Fibroblast of lung (primary cell): ENCODE measurements at regions not wholly inside any gene's neighbourhood (a gene's known extent, or its start where the extent isn't known, plus 50 kb on each side); places are given as distances from the start of the nearest gene placed in this dataset.

ENCODE experiments used
- DNase-seq, 2 donors: peaks; one replicate each; pipeline versions ENCODE4 v3.0.0 to v3.0.0-alpha.2; 2010; ENCODE audit warnings: low read depth in 2 of 2
- H2AFZ ChIP-seq: 2 replicates; pipeline ENCODE4 v1.5.1; 2012; ENCODE audit warnings: low read length, control low read depth, inconsistent platforms
- H3K27ac ChIP-seq: 2 replicates; pipeline ENCODE4 v1.5.1; 2011; ENCODE audit warnings: low read length, control low read depth; ENCODE audit not compliant: insufficient read depth
- H3K27me3 ChIP-seq: 2 replicates; pipeline ENCODE4 v1.5.1; 2011; ENCODE audit warnings: mild to moderate bottlenecking, low read length; ENCODE audit not compliant: control insufficient read depth, insufficient read depth
- H3K36me3 ChIP-seq: 2 replicates; pipeline ENCODE4 v1.5.1; 2011; ENCODE audit warnings: low read length; ENCODE audit not compliant: control insufficient read depth, insufficient read depth
- H3K4me1 ChIP-seq: 2 replicates; pipeline ENCODE4 v1.5.1; 2011; ENCODE audit warnings: low read length; ENCODE audit not compliant: control insufficient read depth, insufficient read depth; ENCODE audit errors: extremely low read depth
- H3K4me2 ChIP-seq: 2 replicates; pipeline ENCODE4 v1.5.1; 2011; ENCODE audit warnings: low read length, control low read depth; ENCODE audit not compliant: insufficient read depth; ENCODE audit errors: extremely low read depth
- H3K4me3 ChIP-seq, 4 experiments: fragments of 200-600 bp in 1 of 4; sonication (generic) in 1 of 4; replicated peaks in 1 of 4; 2 replicates each; pipeline ENCODE4 v1.5.1; 2011 to 2016; ENCODE audit warnings: low read length in 4 of 4, low read depth in 3 of 4, mild to moderate bottlenecking in 3 of 4, control low read depth in 2 of 4, inconsistent platforms in 1 of 4, mixed read lengths in 1 of 4; ENCODE audit not compliant: insufficient read depth in 1 of 4; ENCODE audit errors: control extremely low read depth in 1 of 4
- H3K79me2 ChIP-seq: 2 replicates; pipeline ENCODE4 v1.5.1; 2012; ENCODE audit warnings: mild to moderate bottlenecking, low read length, inconsistent platforms; ENCODE audit not compliant: control insufficient read depth, insufficient read depth
- H3K9ac ChIP-seq: 2 replicates; pipeline ENCODE4 v1.5.1; 2011; ENCODE audit warnings: mild to moderate bottlenecking, low read length, control low read depth; ENCODE audit not compliant: insufficient read depth
- H3K9me3 ChIP-seq: 2 replicates; pipeline ENCODE4 v1.5.1; 2012; ENCODE audit warnings: low read depth, low read length; ENCODE audit not compliant: control insufficient read depth, insufficient read depth
- H4K20me1 ChIP-seq: 2 replicates; pipeline ENCODE4 v1.5.1; 2011; ENCODE audit warnings: low read length; ENCODE audit not compliant: control insufficient read depth, insufficient read depth; ENCODE audit errors: extremely low read depth
- EZH2 ChIP-seq: IDR thresholded peaks from 2 replicates; pipeline ENCODE4 v1.5.1; 2012; ENCODE audit warnings: low read length, control low read depth, mild to moderate bottlenecking; ENCODE audit errors: missing control alignments
- TF ChIP-seq, protein P1 (sequence below), 2 donors: IDR thresholded peaks in 1 of 2; conservative IDR thresholded peaks in 1 of 2; 1 replicate in 1 of 2; 2 replicates in 1 of 2; pipeline ENCODE4 v1.5.1; 2011 to 2012; ENCODE audit warnings: low read length in 2 of 2, control low read depth in 1 of 2, inconsistent platforms in 1 of 2, low read depth in 1 of 2, mild to moderate bottlenecking in 1 of 2

DNA sequence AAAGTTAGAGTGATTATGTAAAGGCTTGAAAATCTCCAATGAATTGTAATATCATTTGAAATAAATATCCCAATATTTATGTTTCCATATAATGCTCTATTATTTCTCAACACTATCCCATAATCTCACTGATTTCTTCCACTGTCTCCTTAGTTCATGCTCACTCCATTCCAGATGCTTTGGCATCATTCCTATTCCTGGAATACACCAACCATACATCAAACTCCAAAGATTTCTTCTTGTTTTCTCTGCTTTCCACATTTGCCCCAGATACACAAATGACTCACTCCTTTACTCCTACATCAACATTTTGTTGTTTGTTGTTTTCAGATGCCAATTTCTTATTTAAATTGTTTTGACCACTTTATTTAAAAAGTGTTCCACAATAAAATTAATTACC, 1390.8 kb downstream of the ZPLD1 start:
- Histone ChIP-seq H3K9ac (no peak overlapping the region), H4K20me1 (no peaks in the 10 kb centered on the region), H3K4me1 (no peaks in the 10 kb centered on the region), H3K36me3 (no peaks in the 10 kb centered on the region), H3K4me3 (no peak overlapping the region), H3K9me3 (no peaks in the 10 kb centered on the region), H2AFZ (no peak overlapping the region), H3K79me2 (no peaks in the 10 kb centered on the region), H3K4me2 (no peak overlapping the region), H3K27ac (no peak overlapping the region), H3K27me3 (no peaks in the 10 kb centered on the region)
- no peak for DNase-seq
- TF ChIP-seq EZH2, result no peak
- TF ChIP-seq, protein P1, sequence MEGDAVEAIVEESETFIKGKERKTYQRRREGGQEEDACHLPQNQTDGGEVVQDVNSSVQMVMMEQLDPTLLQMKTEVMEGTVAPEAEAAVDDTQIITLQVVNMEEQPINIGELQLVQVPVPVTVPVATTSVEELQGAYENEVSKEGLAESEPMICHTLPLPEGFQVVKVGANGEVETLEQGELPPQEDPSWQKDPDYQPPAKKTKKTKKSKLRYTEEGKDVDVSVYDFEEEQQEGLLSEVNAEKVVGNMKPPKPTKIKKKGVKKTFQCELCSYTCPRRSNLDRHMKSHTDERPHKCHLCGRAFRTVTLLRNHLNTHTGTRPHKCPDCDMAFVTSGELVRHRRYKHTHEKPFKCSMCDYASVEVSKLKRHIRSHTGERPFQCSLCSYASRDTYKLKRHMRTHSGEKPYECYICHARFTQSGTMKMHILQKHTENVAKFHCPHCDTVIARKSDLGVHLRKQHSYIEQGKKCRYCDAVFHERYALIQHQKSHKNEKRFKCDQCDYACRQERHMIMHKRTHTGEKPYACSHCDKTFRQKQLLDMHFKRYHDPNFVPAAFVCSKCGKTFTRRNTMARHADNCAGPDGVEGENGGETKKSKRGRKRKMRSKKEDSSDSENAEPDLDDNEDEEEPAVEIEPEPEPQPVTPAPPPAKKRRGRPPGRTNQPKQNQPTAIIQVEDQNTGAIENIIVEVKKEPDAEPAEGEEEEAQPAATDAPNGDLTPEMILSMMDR (conservative IDR thresholded peaks at IDR 0.05 in 1 of 2, IDR thresholded peaks at IDR 0.05 in 1 of 2; ENCODE audit: low read depth in 1 of 2, low read length in 2 of 2), result no peak

DNA sequence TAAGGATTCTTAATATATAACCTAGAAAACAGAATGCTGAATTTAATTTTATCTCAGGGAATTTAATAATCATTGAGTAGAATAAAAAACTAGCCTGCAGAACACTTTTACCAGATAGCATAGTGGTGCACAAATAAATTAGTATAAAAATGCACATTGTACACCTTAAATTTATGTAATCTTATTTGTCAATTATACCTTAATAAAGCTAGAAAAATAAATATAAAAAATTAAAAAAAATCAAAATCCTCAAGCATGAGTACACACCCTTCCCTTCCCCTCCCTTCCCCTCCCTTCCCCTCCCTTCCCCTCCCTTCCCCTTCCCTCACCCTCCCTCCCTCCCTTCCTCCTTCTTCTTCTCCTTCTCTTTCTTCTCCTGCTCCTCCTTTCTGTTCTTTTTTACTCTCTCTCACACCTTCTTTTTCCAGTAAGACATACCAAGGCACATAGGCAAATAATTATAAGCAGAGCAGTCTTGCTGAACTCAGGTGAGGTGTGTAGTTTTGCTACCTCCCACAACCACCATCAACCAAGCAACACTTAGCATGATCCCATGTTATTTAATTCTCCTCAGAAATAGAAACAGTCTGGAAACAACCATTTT, 1395.0 kb downstream of the ZPLD1 start:
- Histone ChIP-seq H2AFZ (no peak overlapping the region), H3K9ac (no peak overlapping the region), H3K27me3 (no peaks in the 10 kb centered on the region), H3K36me3 (no peaks in the 10 kb centered on the region), H4K20me1 (no peaks in the 10 kb centered on the region), H3K4me2 (no peak overlapping the region), H3K79me2 (no peaks in the 10 kb centered on the region), H3K4me1 (no peaks in the 10 kb centered on the region), H3K9me3 (no peaks in the 10 kb centered on the region), H3K27ac (no peak overlapping the region), H3K4me3 (no peak overlapping the region)
- TF ChIP-seq, protein P1 (conservative IDR thresholded peaks at IDR 0.05 in 1 of 2, IDR thresholded peaks at IDR 0.05 in 1 of 2; ENCODE audit: low read depth in 1 of 2, low read length in 2 of 2), result no peak
- no peak for TF ChIP-seq EZH2
- no peak for DNase-seq

DNA sequence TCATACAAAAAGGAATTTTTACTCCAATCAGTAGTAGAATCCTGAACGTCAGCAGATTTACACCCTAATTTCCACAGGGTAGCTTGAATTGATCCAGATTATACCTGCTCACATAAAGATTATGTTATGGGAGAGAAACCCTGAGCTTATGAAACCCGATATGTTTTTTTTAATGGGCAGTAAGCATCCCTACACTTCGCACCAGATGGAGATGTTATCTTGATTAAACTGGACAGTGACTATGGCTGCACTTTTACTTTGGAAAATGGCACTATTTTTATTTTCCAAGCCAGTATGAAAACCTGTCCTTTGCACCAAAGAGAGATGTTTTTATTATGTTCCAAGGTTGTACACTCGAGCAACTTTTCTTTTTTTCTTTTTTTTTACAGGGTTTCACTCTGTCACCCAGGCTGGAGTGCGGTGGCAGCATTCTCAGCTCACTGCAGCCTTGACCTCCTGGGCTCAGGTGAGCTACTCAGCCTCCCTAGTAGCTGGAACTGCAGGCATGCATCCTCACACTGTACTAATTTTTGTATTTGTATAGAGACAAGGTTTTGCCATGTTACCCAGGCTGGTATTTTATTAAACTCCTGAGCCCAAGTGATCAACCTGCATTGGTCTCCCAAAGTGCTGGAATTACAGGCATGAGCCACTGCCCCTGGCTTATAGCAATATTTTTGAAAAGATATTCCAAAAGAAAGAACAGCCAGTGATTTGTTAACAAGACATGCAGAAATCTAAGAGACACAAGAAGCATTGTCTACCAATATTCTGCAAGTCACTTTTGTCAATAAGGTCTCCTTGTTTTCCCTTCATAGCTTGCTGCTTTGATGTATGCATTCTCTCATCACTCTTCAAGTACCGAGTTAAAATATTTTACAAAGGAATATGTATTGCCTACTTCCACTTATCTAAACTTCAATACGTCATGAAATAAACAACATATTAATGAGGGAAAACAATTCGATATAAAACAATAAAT, 1412.6 kb downstream of the ZPLD1 start:
- Histone ChIP-seq H3K79me2 (no peaks in the 10 kb centered on the region), H2AFZ (no peak overlapping the region), H4K20me1 (no peaks in the 10 kb centered on the region), H3K4me2 (no peak overlapping the region), H3K27ac (no peak overlapping the region), H3K4me3 (no peak overlapping the region), H3K9ac (no peak overlapping the region), H3K9me3 (no peaks in the 10 kb centered on the region), H3K27me3 (no peaks in the 10 kb centered on the region), H3K4me1 (no peaks in the 10 kb centered on the region), H3K36me3 (no peaks in the 10 kb centered on the region)
- no peak for TF ChIP-seq EZH2
- TF ChIP-seq, protein P1 (conservative IDR thresholded peaks at IDR 0.05 in 1 of 2, IDR thresholded peaks at IDR 0.05 in 1 of 2; ENCODE audit: low read depth in 1 of 2, low read length in 2 of 2), result no peak
- DNase-seq, result no peak
